Urothelium cell line (cell line): ENCODE measurements at regions not wholly inside any gene's neighbourhood (a gene's known extent, or its start where the extent isn't known, plus 50 kb on each side); places are given as distances from the start of the nearest gene placed in this dataset.

Source experiments
- DNase-seq: peaks from one replicate; pipeline ENCODE4 v3.0.0; 2011; ENCODE audit warnings: low spot score, mixed read lengths
- FAIRE-seq: peaks from 2 replicates; lab custom pipeline; 2011; peaks lifted over from hg19 to GRCh38; lab: Jason Lieb, UNC

GRCh38 chr7:85535974-85536729 lies 349.3 kb upstream of the SEMA3D start:
- DNase-seq (no peak), FAIRE-seq (no peak)

GRCh38 chr7:85529831-85530230 lies 343.0 kb upstream of the SEMA3D start:
- no peak for DNase-seq
- no peak for FAIRE-seq

GRCh38 chr7:85529201-85529600 lies 342.3 kb upstream of the SEMA3D start:
- FAIRE-seq = no peak
- no peak for DNase-seq

GRCh38 chr7:85528581-85528980 lies 341.7 kb upstream of the SEMA3D start:
- FAIRE-seq = no peak
- no peak for DNase-seq

- FAIRE-seq (no peak), DNase-seq (no peak)
Measured at GRCh38 chr7:85525676-85526075, 338.8 kb upstream of the SEMA3D start.

- no peak for FAIRE-seq
- DNase-seq = no peak
Measured at GRCh38 chr7:85522070-85522469, 335.2 kb upstream of the SEMA3D start.

GRCh38 chr7:85521108-85521694 lies 334.3 kb upstream of the SEMA3D start:
- FAIRE-seq = peak; percentile 5
- no peak for DNase-seq

- no peak for FAIRE-seq
Measured at GRCh38 chr7:85520175-85520574, 333.3 kb upstream of the SEMA3D start.

GRCh38 chr7:85516675-85517074 lies 329.8 kb upstream of the SEMA3D start:
- DNase-seq (no peak), FAIRE-seq (no peak)

More at GRCh38 chr7:85520175-85520574, 333.3 kb upstream of the SEMA3D start:
- DNase-seq = no peak

GRCh38 chr7:85512790-85513189 lies 325.9 kb upstream of the SEMA3D start:
- FAIRE-seq (no peak), DNase-seq (no peak)

- DNase-seq (no peak), FAIRE-seq (no peak)
Measured at GRCh38 chr7:85510287-85510686, 323.4 kb upstream of the SEMA3D start.

GRCh38 chr7:85509476-85509875 lies 322.6 kb upstream of the SEMA3D start:
- FAIRE-seq = no peak
- DNase-seq = no peak

- no peak for FAIRE-seq
- peak; percentile 26 for DNase-seq
Measured at GRCh38 chr7:85508642-85509410, 322.0 kb upstream of the SEMA3D start.

- DNase-seq = no peak
- no peak for FAIRE-seq
Measured at GRCh38 chr7:85498031-85498430, 311.2 kb upstream of the SEMA3D start.

GRCh38 chr7:85489498-85489897 lies 302.6 kb upstream of the SEMA3D start:
- FAIRE-seq = peak; percentile 48
- DNase-seq = peak; percentile 63

GRCh38 chr7:85488406-85488805 lies 301.6 kb upstream of the SEMA3D start:
- no peak for DNase-seq
- FAIRE-seq = no peak

- DNase-seq (no peak), FAIRE-seq (no peak)
Measured at GRCh38 chr7:85483177-85483576, 296.3 kb upstream of the SEMA3D start.

GRCh38 chr7:85480666-85481065 lies 293.8 kb upstream of the SEMA3D start:
- DNase-seq (no peak), FAIRE-seq (no peak)

- FAIRE-seq (no peak), DNase-seq (no peak)
Measured at GRCh38 chr7:85479918-85480643, 293.2 kb upstream of the SEMA3D start.

- no peak for FAIRE-seq
Measured at GRCh38 chr7:85478530-85478929, 291.7 kb upstream of the SEMA3D start.

GRCh38 chr7:85475476-85475875 lies 288.6 kb upstream of the SEMA3D start:
- FAIRE-seq (no peak), DNase-seq (no peak)

More at GRCh38 chr7:85478530-85478929, 291.7 kb upstream of the SEMA3D start:
- DNase-seq = no peak
